GM18502 (cell line): ENCODE measurements at regions not wholly inside any gene's neighbourhood (a gene's known extent, or its start where the extent isn't known, plus 50 kb on each side); places are given as distances from the start of the nearest gene placed in this dataset.

Experiments
- ATAC-seq: cut with Tn5 transposase; IDR thresholded peaks from one replicate; pipeline ENCODE4 v1.9.1; 2021; ENCODE audit warnings: mild to moderate bottlenecking; ENCODE audit not compliant: unreplicated experiment, poor library complexity

DNA sequence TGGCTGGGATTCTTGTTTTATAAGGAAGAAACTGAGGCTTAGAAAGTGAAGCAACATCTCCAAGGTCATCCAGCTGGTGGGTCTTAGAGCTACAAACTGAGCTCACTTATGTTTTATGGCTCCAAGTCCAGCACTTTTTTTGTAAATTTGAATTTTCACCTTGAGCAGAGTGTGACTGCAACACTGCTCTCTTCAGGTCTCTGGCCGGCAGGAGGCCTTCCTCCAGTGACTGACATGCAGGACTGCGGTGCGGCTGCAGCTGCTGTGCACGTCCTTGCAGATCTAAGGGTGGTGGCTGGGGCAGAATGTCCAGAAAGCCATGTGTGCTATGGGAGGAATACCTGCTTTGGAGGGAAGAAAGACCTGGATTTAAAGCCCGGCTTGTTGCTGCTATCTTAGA lies 284.2 kb upstream of the POU3F1 start:
- no peak for ATAC-seq

DNA sequence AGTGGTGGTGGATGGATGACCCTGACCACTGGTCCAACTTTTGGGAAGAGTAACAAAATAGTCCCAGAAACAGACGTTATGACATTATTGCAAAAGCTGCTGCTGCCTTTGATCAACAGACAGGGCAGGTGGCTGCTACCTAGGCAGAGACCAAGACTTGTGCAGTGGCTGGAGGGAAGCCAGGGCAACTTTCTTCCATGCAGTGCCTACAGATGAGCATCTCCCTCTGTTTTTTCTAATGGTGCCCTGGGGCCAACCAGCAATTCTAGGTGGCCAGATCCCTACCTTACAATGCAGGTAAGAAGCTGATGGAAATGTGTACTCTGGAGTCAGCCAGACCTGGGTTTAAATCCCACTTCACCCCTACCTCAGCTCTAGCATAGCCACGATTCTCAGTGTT lies 283.1 kb upstream of the POU3F1 start:
- no peak for ATAC-seq

GRCh38 chr1:38328278-38329035 lies 281.9 kb upstream of the POU3F1 start:
- ATAC-seq: no peak

DNA sequence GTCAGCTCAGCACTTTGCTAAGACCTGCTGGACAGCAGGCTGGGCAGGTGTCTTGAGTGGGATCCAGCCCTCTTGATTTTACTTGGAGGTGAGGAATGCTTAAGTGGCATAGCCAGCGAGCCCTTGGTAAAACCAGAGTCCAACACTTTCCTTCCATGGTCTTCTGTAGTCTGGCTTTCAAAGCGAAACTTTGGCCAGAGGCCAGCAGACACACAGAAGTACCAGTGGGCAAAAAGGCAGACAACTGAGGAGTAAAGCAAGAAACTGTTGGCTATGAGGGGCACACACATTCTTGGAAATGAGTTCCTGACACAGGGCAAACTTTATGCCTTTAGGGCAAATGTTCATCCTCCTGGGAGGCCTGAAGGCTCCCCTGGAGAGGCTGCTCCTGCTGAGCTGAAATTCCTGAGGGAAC lies 281.0 kb upstream of the POU3F1 start:
- ATAC-seq: no peak

DNA sequence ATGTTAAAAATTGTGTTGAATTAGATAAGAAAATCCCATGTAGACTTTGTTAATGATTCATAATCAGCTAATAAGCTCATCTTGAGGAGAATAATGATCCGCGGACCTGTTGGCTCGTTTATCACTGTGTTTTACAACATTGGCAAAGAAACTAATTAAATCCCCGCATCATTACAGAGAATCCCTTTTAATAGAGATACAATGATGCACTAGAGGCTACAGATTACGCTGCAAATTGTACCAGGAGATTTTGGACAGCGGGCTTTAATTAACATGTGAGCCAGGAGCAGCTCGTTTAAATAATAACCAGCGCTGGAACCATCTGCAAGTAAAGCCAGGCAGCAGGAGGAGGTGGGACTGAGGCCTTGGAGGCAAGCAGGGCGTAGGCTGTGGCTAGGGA lies 280.3 kb upstream of the POU3F1 start:
- ATAC-seq: no peak

DNA sequence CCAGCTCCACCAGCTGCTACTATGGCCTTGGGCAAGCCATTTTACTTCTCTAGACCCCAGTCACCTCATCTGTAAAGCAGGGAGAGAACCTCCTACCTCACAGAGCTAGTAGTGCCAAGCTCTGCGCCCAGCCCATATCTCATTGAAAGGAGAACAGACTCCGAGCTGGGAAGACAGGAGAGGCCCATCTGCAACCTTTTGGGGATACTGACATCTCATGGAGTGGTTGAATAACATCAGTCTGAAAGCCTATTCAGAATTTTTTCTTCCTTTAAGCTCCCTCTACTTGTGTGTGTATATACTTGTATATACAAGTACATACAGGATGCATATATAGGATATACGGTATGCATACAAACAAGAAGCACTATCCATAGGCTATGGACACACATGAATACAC lies 279.5 kb upstream of the POU3F1 start:
- ATAC-seq: no peak

- no peak for ATAC-seq
These were observed 266.2 kb upstream of the POU3F1 start for GRCh38 chr1:38312753-38313152.

DNA sequence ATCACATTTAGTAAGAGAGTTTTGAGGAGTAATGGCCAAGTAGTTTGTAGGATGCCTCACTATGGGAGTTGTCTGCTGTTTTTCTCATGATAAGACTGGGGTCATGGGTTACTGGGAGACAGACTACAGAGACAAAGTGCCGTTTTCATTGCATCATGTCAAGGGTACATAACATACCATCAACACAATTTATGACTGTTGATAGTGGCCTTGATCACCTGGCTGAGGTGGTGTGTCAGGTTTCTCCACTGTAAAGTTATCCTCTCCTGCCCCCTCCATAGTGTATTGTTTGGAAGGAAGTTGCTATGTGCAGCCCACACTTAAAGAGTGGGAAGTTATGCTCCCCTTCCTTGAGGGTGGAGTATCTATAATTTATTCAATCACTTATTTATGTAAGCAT lies 263.5 kb upstream of the POU3F1 start:
- no peak for ATAC-seq

DNA sequence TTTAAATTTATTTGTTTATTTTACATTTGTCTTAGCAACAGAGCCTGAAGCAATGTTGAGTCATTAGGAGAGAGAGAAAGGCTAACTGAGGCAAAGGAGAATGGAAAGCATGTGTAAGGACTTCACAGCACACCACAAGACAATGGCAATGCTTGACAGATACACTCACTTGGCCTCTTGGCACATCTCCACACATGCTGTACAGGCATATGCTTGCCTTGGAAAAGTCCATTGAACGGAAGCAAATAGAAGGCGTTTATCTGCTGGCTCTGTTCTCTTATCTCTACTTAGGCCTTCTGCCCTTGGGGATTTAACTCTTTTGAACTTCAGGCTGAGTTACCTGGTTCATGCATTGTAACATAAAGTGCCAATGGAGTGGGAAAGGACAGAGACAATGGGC lies 262.2 kb upstream of the POU3F1 start:
- ATAC-seq: no peak

DNA sequence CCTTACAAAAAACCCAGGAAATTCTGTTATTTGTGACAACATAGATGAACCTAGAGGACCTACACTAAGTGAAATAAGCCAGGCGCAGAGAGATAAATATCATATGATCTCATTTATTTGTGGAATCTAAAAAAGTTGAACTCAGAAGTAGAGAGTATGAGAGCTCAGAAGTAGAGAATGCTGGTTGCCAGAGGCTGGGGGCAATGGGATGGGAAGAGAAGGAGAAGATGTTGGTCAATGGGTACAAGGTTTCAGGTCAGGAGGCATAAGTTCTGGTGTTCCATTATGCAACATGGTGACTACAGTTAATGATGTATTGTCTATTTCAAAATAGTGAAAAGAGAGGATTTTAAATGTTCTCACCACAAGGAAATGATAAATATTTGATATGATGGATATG lies 259.1 kb upstream of the POU3F1 start:
- no peak for ATAC-seq

- no peak for ATAC-seq
These were observed 257.2 kb upstream of the POU3F1 start for GRCh38 chr1:38303843-38304242.

DNA sequence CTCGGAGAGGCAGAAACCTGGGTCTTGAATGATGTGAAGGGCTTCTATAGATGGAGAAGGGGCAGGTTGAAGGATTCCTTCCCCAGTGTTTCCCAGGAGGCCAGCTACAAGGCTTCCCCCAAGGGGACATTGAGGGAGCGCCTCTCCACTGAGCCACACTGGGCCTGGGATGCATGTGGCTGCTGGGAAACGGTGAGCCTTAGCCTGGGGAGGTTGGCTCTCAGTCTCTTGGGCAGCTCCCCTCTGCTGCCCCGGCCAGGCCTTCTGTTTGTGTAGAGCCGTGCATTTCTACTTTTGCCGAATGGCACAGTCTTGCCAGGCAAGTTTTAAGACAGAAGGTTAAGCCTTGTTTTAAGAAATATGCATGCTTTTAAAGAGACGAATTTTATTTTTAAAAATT lies 254.4 kb upstream of the POU3F1 start:
- ATAC-seq: no peak

DNA sequence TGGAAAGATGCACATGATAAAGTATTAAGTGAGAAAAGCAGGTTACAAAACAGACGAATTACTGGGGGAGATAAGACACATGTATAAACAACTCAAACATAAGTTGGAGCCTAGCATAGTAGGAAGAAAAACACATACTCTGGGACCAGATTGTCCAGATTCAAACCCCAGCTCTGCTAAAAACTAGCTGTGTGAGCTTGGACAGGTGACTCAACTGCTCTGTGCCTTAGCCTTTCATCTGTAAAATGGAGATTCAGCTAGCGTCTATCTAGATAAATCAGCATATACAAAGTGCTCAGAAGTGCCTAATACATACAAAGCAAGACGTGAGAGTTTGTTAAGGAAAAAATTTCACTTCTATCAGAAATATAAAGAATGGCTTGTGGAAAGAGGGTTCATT lies 254.0 kb upstream of the POU3F1 start:
- ATAC-seq: no peak

DNA sequence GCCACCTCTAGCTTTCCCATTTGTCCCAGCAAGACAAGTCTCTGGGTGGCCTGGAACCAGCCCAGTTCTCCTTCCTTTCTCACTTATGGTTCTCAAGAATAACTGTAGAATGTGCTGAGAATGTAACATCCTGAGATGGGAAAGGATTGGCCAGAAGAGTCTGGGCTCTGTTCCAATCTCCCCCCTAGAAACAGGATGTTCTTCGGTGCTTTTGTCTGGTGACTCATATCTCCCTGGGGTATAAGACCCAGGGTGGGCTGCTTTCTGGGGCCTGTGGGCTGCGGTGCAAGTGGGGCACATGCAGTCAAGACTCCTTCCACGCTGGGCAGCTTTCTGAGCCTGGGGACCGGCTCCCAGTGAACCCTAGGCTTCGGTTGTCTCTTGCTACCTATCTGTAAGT lies 251.2 kb upstream of the POU3F1 start:
- no peak for ATAC-seq

- ATAC-seq: no peak
These were observed 250.7 kb upstream of the POU3F1 start for GRCh38 chr1:38297246-38297645.

DNA sequence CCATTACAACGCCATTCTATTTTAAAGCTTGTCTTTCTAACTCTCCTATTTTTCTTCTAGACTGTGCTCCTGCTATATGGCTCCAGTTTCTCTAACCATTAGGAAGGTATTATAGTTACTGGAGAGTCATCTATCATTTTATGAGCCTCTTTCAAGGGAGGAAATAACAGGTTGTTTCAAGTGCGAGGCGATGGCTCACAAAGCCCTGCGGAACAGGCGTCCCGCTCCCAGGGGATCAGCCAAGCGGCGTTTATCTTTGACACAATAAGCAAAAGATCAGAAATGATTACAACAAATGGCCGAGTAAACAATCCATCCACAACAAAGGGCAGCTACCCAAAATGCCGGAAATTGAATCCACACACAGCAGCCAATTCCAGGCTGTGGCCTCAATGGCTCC lies 249.5 kb upstream of the POU3F1 start:
- no peak for ATAC-seq

GRCh38 chr1:38293567-38293966 lies 247.0 kb upstream of the POU3F1 start:
- ATAC-seq: no peak

- ATAC-seq: no peak
These were observed 246.4 kb upstream of the POU3F1 start for GRCh38 chr1:38292969-38293368.

DNA sequence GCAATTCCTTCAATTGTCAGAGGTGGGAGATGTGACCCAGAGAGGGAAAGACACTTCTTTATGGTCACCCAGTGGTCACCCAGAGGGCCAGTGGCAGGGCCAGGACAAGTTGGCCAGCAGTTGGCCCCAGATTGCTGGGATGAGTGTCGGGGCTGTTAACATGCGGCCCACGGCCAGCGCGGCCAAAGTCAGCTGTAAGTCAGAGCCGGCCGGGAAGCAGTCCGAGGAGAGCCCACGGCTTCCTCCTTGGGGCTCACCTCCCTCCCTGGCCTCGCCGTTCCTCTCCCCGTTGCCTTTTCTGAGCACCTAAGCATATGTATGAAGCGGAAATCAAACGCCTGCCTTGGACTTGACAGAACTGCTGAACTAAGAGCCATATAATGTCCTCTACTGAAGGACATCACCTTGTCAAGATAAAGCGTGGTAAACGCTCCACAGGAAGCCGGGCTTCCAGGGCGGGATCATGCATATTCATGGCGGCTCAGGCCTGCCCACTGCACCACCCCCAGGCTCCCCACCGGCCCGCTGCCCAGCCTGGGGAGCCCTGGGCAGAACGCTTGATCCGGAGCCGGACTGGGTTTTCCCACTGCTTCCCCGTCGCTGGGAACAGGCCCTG lies 245.4 kb upstream of the POU3F1 start:
- ATAC-seq: no peak

DNA sequence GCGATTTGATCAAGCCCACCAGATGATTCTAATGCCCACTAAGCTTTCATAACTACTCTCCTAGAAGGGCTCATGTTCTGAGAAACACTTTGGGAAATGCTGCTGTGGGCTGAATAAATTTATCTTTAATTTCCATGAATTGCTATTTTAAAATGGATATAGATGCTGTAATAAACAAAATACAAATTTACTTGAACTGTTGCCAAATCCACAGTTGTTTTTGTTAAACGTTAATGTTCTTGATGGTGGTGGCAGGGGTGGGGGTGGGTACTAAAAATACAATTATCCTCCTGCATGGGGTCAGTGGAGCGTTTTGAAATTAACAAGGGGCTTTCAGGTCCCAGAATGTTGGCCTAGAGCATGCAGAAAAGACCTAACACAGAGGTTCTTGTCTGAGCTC lies 244.7 kb upstream of the POU3F1 start:
- ATAC-seq: no peak

DNA sequence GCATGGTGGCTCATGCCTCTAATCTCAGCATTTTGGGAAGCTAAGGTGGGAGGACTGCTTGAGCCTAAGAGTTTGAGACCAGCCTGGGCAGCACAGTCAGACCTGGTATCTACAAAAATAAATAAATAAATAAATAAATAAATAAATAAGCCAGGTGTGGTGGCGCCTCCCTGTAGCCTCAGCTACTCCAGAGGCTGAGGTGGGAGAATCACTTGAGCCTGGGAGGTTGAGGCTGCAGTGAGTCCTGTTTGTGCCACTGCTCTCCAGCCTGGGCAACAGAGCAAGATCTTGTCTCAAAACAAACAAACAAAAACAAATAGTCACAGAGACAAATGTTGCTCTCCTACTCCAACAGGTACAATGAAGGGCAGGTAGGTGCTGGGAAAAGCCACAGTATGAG lies 242.4 kb upstream of the POU3F1 start:
- no peak for ATAC-seq

DNA sequence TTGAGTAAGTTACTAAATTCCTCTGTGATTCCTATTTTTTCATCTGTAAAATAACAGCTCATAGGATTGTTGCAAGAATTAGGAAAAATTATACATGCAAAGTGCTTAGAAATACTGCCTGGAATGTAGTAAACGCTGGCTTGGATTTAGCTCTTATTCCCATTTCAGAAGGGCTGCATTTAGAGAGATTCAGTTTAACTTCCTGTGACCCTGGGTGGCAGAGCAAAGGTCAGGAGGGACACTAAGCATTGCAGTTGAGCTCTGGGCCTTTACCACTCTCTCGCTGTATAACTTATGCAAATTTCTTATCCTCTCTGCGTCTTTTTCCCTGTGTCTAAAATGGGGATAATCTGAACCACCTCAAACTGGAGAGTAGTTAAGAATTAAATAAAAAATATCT lies 241.0 kb upstream of the POU3F1 start:
- no peak for ATAC-seq
